Activated naive CD4-positive, alpha-beta T cell treated with anti-CD3 and anti-CD28 coated beads for 36 hours (primary cell): ENCODE measurements at regions not wholly inside any gene's neighbourhood (a gene's known extent, or its start where the extent isn't known, plus 50 kb on each side); places are given as distances from the start of the nearest gene placed in this dataset.
A peak's percentile ranks its signal among the peaks of the same experiment; 100 is the strongest.
"Not testable (repeated sequence)": the region's sequence is repeated elsewhere in the genome, so short reads cannot be mapped to it uniquely, and the experiment has no call there.

Experiments
- CTCF ChIA-PET: fragments of 350-600 bp; sonication (Branson Sonifier 250); formaldehyde crosslinking; loops from one replicate; lab custom pipeline; 2021; ENCODE audit warnings: antibody characterized with exemption; lab: Charles Lee
- DNase-seq: peaks from one replicate; pipeline ENCODE4 v3.0.0-alpha.2; 2020
- H3K27ac Mint-ChIP-seq: one replicate; pipeline ENCODE4 v1.8.0; 2021; ENCODE audit warnings: mild to moderate bottlenecking, mixed read lengths
- H3K27me3 Mint-ChIP-seq: one replicate; pipeline ENCODE4 v1.8.0; 2021; ENCODE audit warnings: low read depth, mixed read lengths
- H3K36me3 Mint-ChIP-seq: one replicate; pipeline ENCODE4 v1.8.0; 2021; ENCODE audit warnings: low read depth, mixed read lengths
- H3K4me1 Mint-ChIP-seq: one replicate; pipeline ENCODE4 v1.8.0; 2021; ENCODE audit warnings: low read depth, mixed read lengths
- H3K4me3 Mint-ChIP-seq: one replicate; pipeline ENCODE4 v1.8.0; 2021; ENCODE audit warnings: mild to moderate bottlenecking, moderate library complexity, mixed read lengths
- H3K9me3 Mint-ChIP-seq: one replicate; pipeline ENCODE4 v1.8.0; 2021; ENCODE audit warnings: mixed read lengths
- intact Hi-C: fragments of 100-400 bp; cut with micrococcal nuclease; formaldehyde crosslinking; loops from one replicate; pipeline ENCODE4 v1.15.1; 2023

DNA sequence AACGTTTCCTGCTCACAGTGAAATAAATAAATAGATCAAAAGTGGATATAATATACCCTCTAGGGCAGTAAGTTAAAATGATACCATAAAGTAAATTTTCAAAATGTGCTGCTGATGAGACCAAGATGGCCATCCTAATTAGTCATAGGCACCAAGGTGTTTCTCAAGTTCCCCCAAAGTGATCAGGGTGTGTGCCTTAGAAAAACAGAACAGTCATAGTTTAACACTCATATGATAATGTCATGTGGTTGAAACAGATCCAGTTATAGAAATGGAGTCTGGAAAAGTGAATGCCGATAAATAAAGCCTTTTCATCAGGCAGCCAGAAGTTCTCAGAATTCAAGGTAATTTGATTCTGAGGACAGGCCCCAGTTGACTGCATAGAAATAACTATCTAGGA, 161.5 kb upstream of the CDKN2B start:
- no peaks in the 10 kb centered on the region for H3K9me3 Mint-ChIP-seq
- H3K4me1 Mint-ChIP-seq, result no peaks in the 10 kb centered on the region
- CTCF ChIA-PET, result no interaction called here
- intact Hi-C loops, result no loop called here
- H3K4me3 Mint-ChIP-seq, result no peak overlapping the region
- H3K27me3 Mint-ChIP-seq, result peaks cover 2% of the 10 kb centered on the region
- DNase-seq, result no peak
- no peak overlapping the region for H3K27ac Mint-ChIP-seq
- no peaks in the 10 kb centered on the region for H3K36me3 Mint-ChIP-seq

- Mint-ChIP-seq H3K4me1 (peaks cover 5% of the 10 kb centered on the region), H3K27ac (no peak overlapping the region), H3K4me3 (no peak overlapping the region), H3K36me3 (no peaks in the 10 kb centered on the region), H3K9me3 (no peaks in the 10 kb centered on the region), H3K27me3 (peaks cover 2% of the 10 kb centered on the region)
- no peak for DNase-seq
- CTCF ChIA-PET, result no interaction called here
- intact Hi-C loops, result no loop called here
Observed at GRCh38 chr9:22170990-22171670, 162.0 kb upstream of the CDKN2B start.

- H3K4me3 Mint-ChIP-seq, result no peak overlapping the region
- DNase-seq, result no peak
- H3K36me3 Mint-ChIP-seq, result no peaks in the 10 kb centered on the region
- H3K9me3 Mint-ChIP-seq, result no peaks in the 10 kb centered on the region
- peaks cover 7% of the 10 kb centered on the region for H3K27me3 Mint-ChIP-seq
- CTCF ChIA-PET, result interaction anchor here (0.6 to 1.2 kb wide), 2 partner anchors 10 to 67 kb away, joined by 5 to 11 read pairs; no protein-coding TSS in a partner anchor
- peaks cover 10% of the 10 kb centered on the region for H3K4me1 Mint-ChIP-seq
- intact Hi-C loops, result no loop called here
- H3K27ac Mint-ChIP-seq, result no peak overlapping the region
Observed at GRCh38 chr9:22171691-22172090, 162.6 kb upstream of the CDKN2B start.

- Mint-ChIP-seq H3K36me3 (peaks cover 2% of the 10 kb centered on the region), H3K27ac (no peak overlapping the region), H3K4me3 (no peak overlapping the region), H3K27me3 (peaks cover 19% of the 10 kb centered on the region), H3K9me3 (peaks cover 3% of the 10 kb centered on the region), H3K4me1 (peaks cover 10% of the 10 kb centered on the region)
- intact Hi-C loops, result no loop called here
- no peak for DNase-seq
- CTCF ChIA-PET, result no interaction called here
Observed at GRCh38 chr9:22173908-22174307, 164.8 kb upstream of the CDKN2B start.

- Mint-ChIP-seq H3K4me3 (no peak overlapping the region), H3K9me3 (peaks cover 3% of the 10 kb centered on the region), H3K4me1 (peaks cover 10% of the 10 kb centered on the region), H3K36me3 (peaks cover 2% of the 10 kb centered on the region), H3K27me3 (peaks cover 34% of the 10 kb centered on the region), H3K27ac (no peak overlapping the region)
- CTCF ChIA-PET, result interaction anchor here (0.9 to 1.6 kb wide), 3 partner anchors 53 to 96 kb away, joined by 3 to 6 read pairs (median 4); no protein-coding TSS in a partner anchor
- intact Hi-C loops, result loop anchor here (1.0 to 5.0 kb wide), 7 partner anchors 28 to 819 kb away; no protein-coding TSS in a partner anchor
- DNase-seq, result peak; percentile 16
Observed at GRCh38 chr9:22175972-22176545, 167.0 kb upstream of the CDKN2B start.

DNA sequence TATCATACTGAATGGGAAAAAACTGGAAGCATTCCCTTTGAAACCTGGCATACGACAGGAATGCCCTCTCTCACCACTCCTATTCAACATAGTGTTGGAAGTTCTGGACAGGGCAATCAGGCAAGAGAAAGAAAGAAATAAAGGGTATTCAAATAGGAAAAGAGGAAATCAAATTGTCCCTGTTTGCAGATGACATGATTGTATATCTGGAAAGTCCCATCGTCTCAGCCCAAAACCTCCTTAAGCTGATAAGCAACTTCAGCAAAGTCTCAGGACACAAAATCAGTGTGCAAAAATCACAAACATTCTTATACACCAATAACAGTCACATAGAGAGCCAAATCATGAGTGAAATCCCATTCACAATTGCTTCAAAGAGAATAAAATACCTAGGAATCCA, 171.9 kb upstream of the CDKN2B start:
- DNase-seq, H3K4me1 Mint-ChIP-seq, H3K36me3 Mint-ChIP-seq, CTCF ChIA-PET, H3K9me3 Mint-ChIP-seq, intact Hi-C loops, H3K27ac Mint-ChIP-seq, H3K4me3 Mint-ChIP-seq: not testable (repeated sequence)
- H3K27me3 Mint-ChIP-seq, result peaks cover 41% of the 10 kb centered on the region

DNA sequence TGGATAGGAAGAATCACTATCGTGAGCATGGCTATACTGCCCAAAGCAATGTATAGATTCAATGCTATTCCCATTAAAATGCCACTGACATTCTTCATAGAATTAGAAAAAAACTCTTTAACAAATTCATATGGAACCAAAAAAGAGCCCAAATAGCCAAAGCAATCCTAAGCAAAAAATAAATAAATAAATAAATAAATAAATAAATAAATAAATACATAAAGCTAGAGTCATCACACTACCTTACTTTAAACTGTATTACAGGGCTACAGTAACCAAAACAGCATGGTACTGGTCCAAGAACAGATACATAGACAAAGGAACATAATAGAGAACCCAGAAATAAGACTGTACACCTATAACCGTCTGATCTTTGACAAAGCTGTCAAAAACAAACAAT, 180.4 kb upstream of the CDKN2B start:
- intact Hi-C loops, result no loop called here
- Mint-ChIP-seq H3K4me1 (no peaks in the 10 kb centered on the region), H3K27me3 (peaks cover 16% of the 10 kb centered on the region), H3K4me3 (no peak overlapping the region), H3K9me3 (no peaks in the 10 kb centered on the region), H3K36me3 (no peaks in the 10 kb centered on the region), H3K27ac (no peak overlapping the region)
- CTCF ChIA-PET, result no interaction called here
- DNase-seq, result no peak

GRCh38 chr9:22197000-22197399, 187.9 kb upstream of the CDKN2B start:
- H3K4me3 Mint-ChIP-seq, intact Hi-C loops, H3K4me1 Mint-ChIP-seq, CTCF ChIA-PET, DNase-seq, H3K27ac Mint-ChIP-seq, H3K36me3 Mint-ChIP-seq, H3K9me3 Mint-ChIP-seq: not testable (repeated sequence)
- H3K27me3 Mint-ChIP-seq, result peaks cover 21% of the 10 kb centered on the region

DNA sequence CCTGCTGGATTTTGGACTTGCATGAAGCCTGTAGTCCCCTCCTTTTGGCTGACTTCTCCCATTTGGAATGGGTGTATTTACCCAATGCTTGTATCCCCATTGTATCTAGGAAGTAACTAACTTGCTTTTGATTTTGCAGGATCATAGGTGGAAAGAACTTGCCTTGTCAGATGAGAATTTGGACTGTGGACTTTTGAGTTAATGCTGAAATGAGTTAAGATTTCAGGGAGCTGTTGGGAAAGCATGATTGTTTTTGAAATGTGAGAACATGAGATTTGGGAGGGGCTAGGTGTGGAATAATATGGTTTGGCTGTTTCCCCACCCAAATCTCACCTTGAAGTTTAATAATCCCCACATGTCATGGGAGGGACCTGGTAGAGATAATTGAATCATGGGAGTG, 189.6 kb upstream of the CDKN2B start:
- no peaks in the 10 kb centered on the region for H3K36me3 Mint-ChIP-seq
- H3K9me3 Mint-ChIP-seq, result no peaks in the 10 kb centered on the region
- no peak overlapping the region for H3K4me3 Mint-ChIP-seq
- intact Hi-C loops, result no loop called here
- CTCF ChIA-PET, result no interaction called here
- H3K4me1 Mint-ChIP-seq, result peaks cover 9% of the 10 kb centered on the region
- H3K27ac Mint-ChIP-seq, result no peak overlapping the region
- no peak for DNase-seq
- peaks cover 24% of the 10 kb centered on the region for H3K27me3 Mint-ChIP-seq

- intact Hi-C loops, result no loop called here
- Mint-ChIP-seq H3K27ac (no peak overlapping the region), H3K9me3 (no peaks in the 10 kb centered on the region), H3K27me3 (peaks cover 17% of the 10 kb centered on the region), H3K4me1 (peaks cover 11% of the 10 kb centered on the region), H3K36me3 (no peaks in the 10 kb centered on the region), H3K4me3 (no peak overlapping the region)
- CTCF ChIA-PET, result no interaction called here
- no peak for DNase-seq
Observed at GRCh38 chr9:22201256-22201655, 192.2 kb upstream of the CDKN2B start.

- peaks cover 14% of the 10 kb centered on the region for H3K4me1 Mint-ChIP-seq
- H3K27me3 Mint-ChIP-seq, result peaks cover 8% of the 10 kb centered on the region
- intact Hi-C loops, result no loop called here
- no peaks in the 10 kb centered on the region for H3K36me3 Mint-ChIP-seq
- no peak overlapping the region for H3K27ac Mint-ChIP-seq
- DNase-seq, result no peak
- no peaks in the 10 kb centered on the region for H3K9me3 Mint-ChIP-seq
- CTCF ChIA-PET, result interaction anchor here (0.9 to 1.6 kb wide), 3 partner anchors 17 to 195 kb away, joined by 3 to 5 read pairs (median 4); partner anchors contain the start of gene CDKN2B
- H3K4me3 Mint-ChIP-seq, result no peak overlapping the region
Observed at GRCh38 chr9:22203371-22204138, 194.4 kb upstream of the CDKN2B start.

GRCh38 chr9:22204240-22204639, 195.1 kb upstream of the CDKN2B start:
- H3K27ac Mint-ChIP-seq, result no peak overlapping the region
- H3K9me3 Mint-ChIP-seq, result no peaks in the 10 kb centered on the region
- H3K4me1 Mint-ChIP-seq, result peaks cover 21% of the 10 kb centered on the region
- no peak overlapping the region for H3K4me3 Mint-ChIP-seq
- peaks cover 4% of the 10 kb centered on the region for H3K27me3 Mint-ChIP-seq
- DNase-seq, result no peak
- H3K36me3 Mint-ChIP-seq, result no peaks in the 10 kb centered on the region
- intact Hi-C loops, result no loop called here
- CTCF ChIA-PET, result interaction anchor here (0.6 to 0.9 kb wide), 2 partner anchors 40 to 62 kb away, joined by 3 read pairs; no protein-coding TSS in a partner anchor
